ENCODE measurements at regions not wholly inside any gene's neighbourhood (a gene's known extent, or its start where the extent isn't known, plus 50 kb on each side); places are given as distances from the start of the nearest gene placed in this dataset.
"Not testable (repeated sequence)": the region's sequence is repeated elsewhere in the genome, so short reads cannot be mapped to it uniquely, and the experiment has no call there.

DNA sequence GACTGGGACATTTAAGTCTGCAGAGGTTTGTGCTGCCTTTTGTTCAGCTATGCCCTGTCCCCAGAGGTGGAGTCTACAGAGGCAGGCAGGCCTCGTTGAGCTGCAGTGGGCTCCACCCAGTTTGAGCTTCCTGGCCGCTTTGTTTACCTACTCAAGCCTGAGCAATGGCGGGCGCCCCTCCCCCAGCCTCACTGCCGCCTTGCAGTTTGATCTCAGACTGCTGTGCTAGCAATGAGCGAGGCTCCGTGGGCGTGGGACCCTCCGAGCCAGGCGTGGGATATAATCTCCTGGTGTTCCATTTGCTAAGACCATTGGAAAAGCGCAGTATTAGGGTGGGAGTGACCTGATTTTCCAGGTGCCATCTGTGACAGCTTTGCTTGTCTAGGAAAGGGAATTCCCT, 296.7 kb downstream of the KLF13 start:
- not testable (repeated sequence) for H2BK12ac ChIP-seq (ENCODE audit: low read length); H3K18ac ChIP-seq (ENCODE audit: low read length); H3K27ac ChIP-seq (replicated peaks; ENCODE audit: low read length); H3K9ac ChIP-seq (ENCODE audit: low read depth, low read length, poor library complexity); H3K27me3 ChIP-seq (ENCODE audit: control insufficient read depth in 3 of 3, insufficient read depth in 3 of 3, low read depth in 1 of 3, low read length in 3 of 3); H3K36me3 ChIP-seq (replicated peaks in 1 of 2; ENCODE audit: control insufficient read depth in 2 of 2, insufficient read depth in 2 of 2, low read length in 2 of 2); H3K4me2 ChIP-seq (ENCODE audit: insufficient read depth, low read length, poor library complexity, severe bottlenecking); H2BK5ac ChIP-seq (ENCODE audit: low read length); H3K4ac ChIP-seq (ENCODE audit: low read length); H3K4me1 ChIP-seq (ENCODE audit: control insufficient read depth in 2 of 2, insufficient read depth in 1 of 2, low read depth in 1 of 2, low read length in 2 of 2); H2BK120ac ChIP-seq (ENCODE audit: low read depth, low read length); H4K8ac ChIP-seq (ENCODE audit: low read depth, low read length); H3K4me3 ChIP-seq (ENCODE audit: low read length in 2 of 2); H3K14ac ChIP-seq (ENCODE audit: low read length); H4K91ac ChIP-seq (ENCODE audit: low read depth, low read length, poor library complexity); H2AFZ ChIP-seq (ENCODE audit: low read length); H3K79me1 ChIP-seq (ENCODE audit: low read depth, low read length); H2AK5ac ChIP-seq (ENCODE audit: low read depth, low read length); DNase-seq (ENCODE audit: low spot score); H3K23ac ChIP-seq (ENCODE audit: low read depth, low read length, poor library complexity); H2BK15ac ChIP-seq (ENCODE audit: low read length); H3K9me3 ChIP-seq (replicated peaks in 1 of 2; ENCODE audit: control insufficient read depth in 2 of 2, insufficient read depth in 1 of 2, low read depth in 1 of 2, low read length in 2 of 2)
- WGBS, 2 donors (ENCODE audit: extremely low coverage in 2 of 2, insufficient read length in 2 of 2, insufficient replicate concordance in 1 of 2), result no CpG with 5 or more reads among the region's 11 CpGs

GRCh38 chr15:31624115-31624514, 297.5 kb downstream of the KLF13 start:
- not testable (repeated sequence) for H2AFZ ChIP-seq (ENCODE audit: low read length); H3K9ac ChIP-seq (ENCODE audit: low read depth, low read length, poor library complexity); H2BK5ac ChIP-seq (ENCODE audit: low read length); H3K23ac ChIP-seq (ENCODE audit: low read depth, low read length, poor library complexity); H3K4me2 ChIP-seq (ENCODE audit: insufficient read depth, low read length, poor library complexity, severe bottlenecking); H3K14ac ChIP-seq (ENCODE audit: low read length); H2AK5ac ChIP-seq (ENCODE audit: low read depth, low read length); H4K91ac ChIP-seq (ENCODE audit: low read depth, low read length, poor library complexity); H3K79me1 ChIP-seq (ENCODE audit: low read depth, low read length); H3K4ac ChIP-seq (ENCODE audit: low read length); H2BK120ac ChIP-seq (ENCODE audit: low read depth, low read length); H2BK15ac ChIP-seq (ENCODE audit: low read length); H2BK12ac ChIP-seq (ENCODE audit: low read length); H3K27me3 ChIP-seq (ENCODE audit: control insufficient read depth in 3 of 3, insufficient read depth in 3 of 3, low read depth in 1 of 3, low read length in 3 of 3); H3K9me3 ChIP-seq (replicated peaks in 1 of 2; ENCODE audit: control insufficient read depth in 2 of 2, insufficient read depth in 1 of 2, low read depth in 1 of 2, low read length in 2 of 2); DNase-seq (ENCODE audit: low spot score); H3K27ac ChIP-seq (replicated peaks; ENCODE audit: low read length); H3K18ac ChIP-seq (ENCODE audit: low read length); H4K8ac ChIP-seq (ENCODE audit: low read depth, low read length); H3K36me3 ChIP-seq (replicated peaks in 1 of 2; ENCODE audit: control insufficient read depth in 2 of 2, insufficient read depth in 2 of 2, low read length in 2 of 2); H3K4me1 ChIP-seq (ENCODE audit: control insufficient read depth in 2 of 2, insufficient read depth in 1 of 2, low read depth in 1 of 2, low read length in 2 of 2); H3K4me3 ChIP-seq (ENCODE audit: low read length in 2 of 2)
- WGBS, 2 donors (ENCODE audit: extremely low coverage in 2 of 2, insufficient read length in 2 of 2, insufficient replicate concordance in 1 of 2), result no CpG with 5 or more reads among the region's 1 CpG

DNA sequence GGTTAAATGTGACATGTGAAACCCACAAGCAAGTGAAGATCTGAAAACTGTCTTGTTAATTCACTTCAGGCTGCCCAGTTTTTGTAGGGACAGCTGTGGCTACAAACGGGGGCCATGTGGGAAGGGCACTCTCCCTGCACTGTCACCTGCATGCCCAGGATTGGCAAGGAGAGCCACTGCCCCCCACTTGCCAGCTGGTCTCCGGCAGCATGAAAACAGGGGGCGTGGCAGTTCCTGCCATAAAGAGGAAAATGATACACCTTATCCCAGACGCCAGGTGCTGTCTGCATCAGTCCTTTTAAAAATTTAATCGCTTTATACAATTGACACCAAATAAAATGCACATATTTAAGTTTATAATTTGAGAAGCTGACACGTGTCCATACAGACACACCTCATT, 309.1 kb downstream of the KLF13 start:
- H3K36me3 ChIP-seq (replicated peaks in 1 of 2; ENCODE audit: control insufficient read depth in 2 of 2, insufficient read depth in 2 of 2, low read length in 2 of 2); H3K4me3 ChIP-seq (ENCODE audit: low read length in 2 of 2); H2AFZ ChIP-seq (ENCODE audit: low read length); H3K79me1 ChIP-seq (ENCODE audit: low read depth, low read length); H3K27ac ChIP-seq (replicated peaks; ENCODE audit: low read length); H2BK5ac ChIP-seq (ENCODE audit: low read length); H3K27me3 ChIP-seq (ENCODE audit: control insufficient read depth in 3 of 3, insufficient read depth in 3 of 3, low read depth in 1 of 3, low read length in 3 of 3); H4K91ac ChIP-seq (ENCODE audit: low read depth, low read length, poor library complexity); H2AK5ac ChIP-seq (ENCODE audit: low read depth, low read length); H4K8ac ChIP-seq (ENCODE audit: low read depth, low read length); H3K4ac ChIP-seq (ENCODE audit: low read length); H2BK12ac ChIP-seq (ENCODE audit: low read length); H3K4me2 ChIP-seq (ENCODE audit: insufficient read depth, low read length, poor library complexity, severe bottlenecking); H3K14ac ChIP-seq (ENCODE audit: low read length); H3K9me3 ChIP-seq (replicated peaks in 1 of 2; ENCODE audit: control insufficient read depth in 2 of 2, insufficient read depth in 1 of 2, low read depth in 1 of 2, low read length in 2 of 2); H2BK120ac ChIP-seq (ENCODE audit: low read depth, low read length); DNase-seq (ENCODE audit: low spot score); H3K4me1 ChIP-seq (ENCODE audit: control insufficient read depth in 2 of 2, insufficient read depth in 1 of 2, low read depth in 1 of 2, low read length in 2 of 2); H3K9ac ChIP-seq (ENCODE audit: low read depth, low read length, poor library complexity); H3K23ac ChIP-seq (ENCODE audit: low read depth, low read length, poor library complexity); H2BK15ac ChIP-seq (ENCODE audit: low read length); H3K18ac ChIP-seq (ENCODE audit: low read length): not testable (repeated sequence)
- WGBS, 2 donors (ENCODE audit: extremely low coverage in 2 of 2, insufficient read length in 2 of 2, insufficient replicate concordance in 1 of 2), result no CpG with 5 or more reads among the region's 6 CpGs

DNA sequence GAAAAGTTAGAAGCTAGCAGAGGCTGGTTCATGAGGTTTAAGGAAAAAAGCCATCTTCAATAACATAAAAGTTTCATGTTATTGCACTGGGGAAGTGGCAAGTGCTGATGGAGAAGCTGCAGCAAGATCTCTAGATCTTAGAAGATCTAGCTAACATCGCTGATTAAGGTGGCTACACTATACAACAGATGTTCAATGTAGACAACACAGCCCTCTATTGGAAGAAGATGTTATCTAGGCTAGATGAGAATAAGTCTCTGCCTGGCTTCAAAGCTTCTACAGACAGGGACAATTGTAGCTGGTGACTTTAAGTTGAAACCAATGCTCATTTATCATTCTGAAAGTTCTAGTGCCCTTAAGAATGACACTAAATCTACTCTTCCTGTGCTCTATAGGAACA, 310.3 kb downstream of the KLF13 start:
- not testable (repeated sequence) for DNase-seq (ENCODE audit: low spot score); H2AK5ac ChIP-seq (ENCODE audit: low read depth, low read length); H3K14ac ChIP-seq (ENCODE audit: low read length); H3K4me1 ChIP-seq (ENCODE audit: control insufficient read depth in 2 of 2, insufficient read depth in 1 of 2, low read depth in 1 of 2, low read length in 2 of 2); H3K36me3 ChIP-seq (replicated peaks in 1 of 2; ENCODE audit: control insufficient read depth in 2 of 2, insufficient read depth in 2 of 2, low read length in 2 of 2); H4K8ac ChIP-seq (ENCODE audit: low read depth, low read length); H3K27ac ChIP-seq (replicated peaks; ENCODE audit: low read length); H3K4ac ChIP-seq (ENCODE audit: low read length); H3K79me1 ChIP-seq (ENCODE audit: low read depth, low read length); H3K4me3 ChIP-seq (ENCODE audit: low read length in 2 of 2); H3K9ac ChIP-seq (ENCODE audit: low read depth, low read length, poor library complexity); H2BK15ac ChIP-seq (ENCODE audit: low read length); H2AFZ ChIP-seq (ENCODE audit: low read length); H2BK5ac ChIP-seq (ENCODE audit: low read length); H3K9me3 ChIP-seq (replicated peaks in 1 of 2; ENCODE audit: control insufficient read depth in 2 of 2, insufficient read depth in 1 of 2, low read depth in 1 of 2, low read length in 2 of 2); H4K91ac ChIP-seq (ENCODE audit: low read depth, low read length, poor library complexity); H2BK120ac ChIP-seq (ENCODE audit: low read depth, low read length); H3K23ac ChIP-seq (ENCODE audit: low read depth, low read length, poor library complexity); H3K4me2 ChIP-seq (ENCODE audit: insufficient read depth, low read length, poor library complexity, severe bottlenecking); H3K18ac ChIP-seq (ENCODE audit: low read length); H2BK12ac ChIP-seq (ENCODE audit: low read length); H3K27me3 ChIP-seq (ENCODE audit: control insufficient read depth in 3 of 3, insufficient read depth in 3 of 3, low read depth in 1 of 3, low read length in 3 of 3)
- WGBS, 2 donors (ENCODE audit: extremely low coverage in 2 of 2, insufficient read length in 2 of 2, insufficient replicate concordance in 1 of 2), result no CpG with 5 or more reads among the region's 1 CpG
